ENCODE measurements at regions not wholly inside any gene's neighbourhood (a gene's known extent, or its start where the extent isn't known, plus 50 kb on each side); places are given as distances from the start of the nearest gene placed in this dataset.

GRCh38 chr2:62564380-62565137, 58.6 kb upstream of the TMEM17 start:
- DNase-seq = no peak

GRCh38 chr2:62561586-62561985, 55.6 kb upstream of the TMEM17 start:
- DNase-seq = no peak

DNA sequence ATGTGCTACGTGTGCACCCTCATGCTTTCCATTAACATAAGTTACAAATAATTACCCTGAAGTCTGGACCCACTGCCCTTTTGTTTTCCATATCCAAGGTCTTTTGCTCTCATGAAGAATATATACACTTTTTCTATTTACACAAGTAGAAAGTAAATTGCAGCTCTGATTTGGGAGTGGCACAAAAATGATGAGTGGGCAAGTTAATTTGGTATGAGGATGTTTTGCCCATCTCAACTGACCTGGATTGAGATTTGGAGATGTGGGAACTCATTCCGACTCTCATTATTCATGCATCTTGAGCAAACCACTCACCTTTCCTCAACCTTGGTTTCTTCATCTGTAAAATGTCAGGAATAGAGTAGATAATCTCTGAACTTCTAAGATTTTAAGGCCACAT, 53.6 kb upstream of the TMEM17 start:
- peak; percentile 40 for DNase-seq

DNA sequence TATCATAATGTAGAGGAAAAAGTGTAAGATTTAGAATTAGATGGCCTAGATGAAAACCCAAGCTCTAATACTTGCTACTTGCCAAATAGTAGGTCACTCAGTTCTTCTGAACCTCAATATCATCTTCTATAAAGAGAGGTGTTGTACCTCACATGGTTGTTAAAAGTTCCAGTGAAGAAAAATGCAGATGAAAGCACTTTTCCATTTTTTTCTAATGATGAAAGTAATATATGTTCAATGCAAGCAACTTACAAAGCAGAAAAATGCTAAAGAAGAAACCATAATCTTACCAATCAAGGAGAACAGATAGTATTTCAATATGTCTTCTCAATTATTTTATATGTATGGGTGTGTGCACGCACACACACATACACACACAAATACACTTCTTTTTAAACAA, 52.7 kb upstream of the TMEM17 start:
- no peak for DNase-seq

GRCh38 chr2:62556086-62556485, 50.1 kb upstream of the TMEM17 start:
- no peak for DNase-seq

Measured in DMS79 treated with DMSO at 0.1 percent for 48 hours (cell line).